Renal cortical epithelial cell (primary cell): ENCODE measurements at regions not wholly inside any gene's neighbourhood (a gene's known extent, or its start where the extent isn't known, plus 50 kb on each side); places are given as distances from the start of the nearest gene placed in this dataset.
"Not testable (repeated sequence)": the region's sequence is repeated elsewhere in the genome, so short reads cannot be mapped to it uniquely, and the experiment has no call there.

Source experiments
- DNase-seq: peaks from one replicate; pipeline ENCODE4 v3.0.0-alpha.2; 2011; ENCODE audit warnings: low read depth

GRCh38 chr5:105929858-105930257 lies 1740.9 kb downstream of the EFNA5 start:
- DNase-seq: no peak

GRCh38 chr5:105924366-105924765 lies 1746.4 kb downstream of the EFNA5 start:
- DNase-seq: peak; percentile 26

GRCh38 chr5:105922574-105922973 lies 1748.2 kb downstream of the EFNA5 start:
- DNase-seq: no peak

- DNase-seq: no peak
Observed at GRCh38 chr5:105922080-105922479, 1748.7 kb downstream of the EFNA5 start.

GRCh38 chr5:105917189-105917588 lies 1753.5 kb downstream of the EFNA5 start:
- peak; percentile 70 for DNase-seq

- no peak for DNase-seq
Observed at GRCh38 chr5:105907016-105907415, 1763.7 kb downstream of the EFNA5 start.

- no peak for DNase-seq
Observed at GRCh38 chr5:105905392-105905791, 1765.3 kb downstream of the EFNA5 start.

GRCh38 chr5:105903069-105903468 lies 1767.7 kb downstream of the EFNA5 start:
- no peak for DNase-seq

- DNase-seq: peak; percentile 23
Observed at GRCh38 chr5:105899726-105900125, 1771.0 kb downstream of the EFNA5 start.

GRCh38 chr5:105898183-105898582 lies 1772.6 kb downstream of the EFNA5 start:
- no peak for DNase-seq

- DNase-seq: peak; percentile 38
Observed at GRCh38 chr5:105885266-105885665, 1785.5 kb downstream of the EFNA5 start.

- DNase-seq: peak; percentile 29
Observed at GRCh38 chr5:105882956-105883481, 1787.7 kb downstream of the EFNA5 start.

- no peak for DNase-seq
Observed at GRCh38 chr5:105878402-105878801, 1792.3 kb downstream of the EFNA5 start.

- DNase-seq: no peak
Observed at GRCh38 chr5:105877592-105877991, 1793.1 kb downstream of the EFNA5 start.

GRCh38 chr5:105874316-105874715 lies 1796.4 kb downstream of the EFNA5 start:
- no peak for DNase-seq

GRCh38 chr5:105872569-105873270 lies 1798.0 kb downstream of the EFNA5 start:
- no peak for DNase-seq

- peak; percentile 15 for DNase-seq
Observed at GRCh38 chr5:105868038-105868780, 1802.5 kb downstream of the EFNA5 start.

- DNase-seq: no peak
Observed at GRCh38 chr5:105865834-105866233, 1804.9 kb downstream of the EFNA5 start.

GRCh38 chr5:105859350-105859749 lies 1811.4 kb downstream of the EFNA5 start:
- not testable (repeated sequence) for DNase-seq

GRCh38 chr5:105849701-105850100 lies 1821.0 kb downstream of the EFNA5 start:
- no peak for DNase-seq

- DNase-seq: no peak
Observed at GRCh38 chr5:105840800-105841199, 1829.9 kb downstream of the EFNA5 start.

- no peak for DNase-seq
Observed at GRCh38 chr5:105836887-105837286, 1833.8 kb downstream of the EFNA5 start.

GRCh38 chr5:105836268-105836667 lies 1834.5 kb downstream of the EFNA5 start:
- DNase-seq: peak; percentile 3
